Neural progenitor cell (in vitro differentiated cells): ENCODE measurements at regions not wholly inside any gene's neighbourhood (a gene's known extent, or its start where the extent isn't known, plus 50 kb on each side); places are given as distances from the start of the nearest gene placed in this dataset.

Experiments
- DNase-seq: peaks from one replicate; pipeline ENCODE4 v3.0.0-alpha.2; 2016; ENCODE audit warnings: low spot score
- H2AFZ ChIP-seq: fragments of 200-600 bp; sonication (generic); replicated peaks from 2 replicates; pipeline ENCODE4 v1.6.1; 2016; ENCODE audit warnings: antibody characterized with exemption
- H3F3A ChIP-seq: fragments of 200-600 bp; sonication (generic); 2 replicates; pipeline ENCODE4 v1.6.1; 2016; ENCODE audit warnings: antibody characterized with exemption, low read depth
- H3K27ac ChIP-seq: fragments of 200-600 bp; sonication (generic); 2 replicates; pipeline ENCODE4 v1.5.1; 2016; ENCODE audit warnings: mild to moderate bottlenecking
- H3K27me3 ChIP-seq: fragments of 200-600 bp; sonication (generic); 2 replicates; pipeline ENCODE4 v1.6.1; 2016; ENCODE audit warnings: mild to moderate bottlenecking, moderate library complexity
- H3K36me3 ChIP-seq: fragments of 200-600 bp; sonication (generic); 2 replicates; pipeline ENCODE4 v1.5.1; 2016
- H3K4me1 ChIP-seq: fragments of 200-600 bp; sonication (generic); 2 replicates; pipeline ENCODE4 v1.6.1; 2016; ENCODE audit warnings: mixed run types
- H3K4me2 ChIP-seq: fragments of 200-600 bp; sonication (generic); 2 replicates; pipeline ENCODE4 v1.6.1; 2016
- H3K4me3 ChIP-seq: fragments of 200-600 bp; sonication (generic); 2 replicates; pipeline ENCODE4 v1.5.1; 2016
- H3K79me2 ChIP-seq: fragments of 200-600 bp; sonication (generic); 2 replicates; pipeline ENCODE4 v1.6.1; 2016; ENCODE audit warnings: low read depth
- H3K9ac ChIP-seq: fragments of 200-600 bp; sonication (generic); 2 replicates; pipeline ENCODE4 v1.6.1; 2016
- H3K9me3 ChIP-seq: fragments of 200-600 bp; sonication (generic); 2 replicates; pipeline ENCODE4 v1.5.1; 2016; ENCODE audit warnings: low read depth
- H4K20me1 ChIP-seq: fragments of 200-600 bp; sonication (generic); 2 replicates; pipeline ENCODE4 v1.6.1; 2016; ENCODE audit warnings: low read depth
- H3K27ac Mint-ChIP-seq: 3 replicates; pipeline ENCODE4 v1.8.0; 2021; ENCODE audit warnings: mixed read lengths
- H3K27me3 Mint-ChIP-seq: 2 replicates; pipeline ENCODE4 v1.8.0; 2022; ENCODE audit warnings: low read depth, mild to moderate bottlenecking, inconsistent platforms, moderate library complexity, mixed read lengths; ENCODE audit not compliant: insufficient read depth
- H3K36me3 Mint-ChIP-seq: 3 replicates; pipeline ENCODE4 v1.8.0; 2021; ENCODE audit warnings: mixed read lengths
- H3K4me1 Mint-ChIP-seq: 3 replicates; pipeline ENCODE4 v1.8.0; 2021; ENCODE audit warnings: mixed read lengths
- H3K4me3 Mint-ChIP-seq: 3 replicates; pipeline ENCODE4 v1.8.0; 2021; ENCODE audit warnings: mild to moderate bottlenecking, moderate library complexity, mixed read lengths
- H3K9me3 Mint-ChIP-seq: 3 replicates; pipeline ENCODE4 v1.8.0; 2020; ENCODE audit warnings: mixed read lengths
- EZH2 ChIP-seq: fragments of 200-600 bp; sonication (generic); IDR thresholded peaks from 2 replicates; pipeline ENCODE4 v1.6.1; 2017; ENCODE audit warnings: antibody characterized with exemption, mild to moderate bottlenecking, moderate library complexity
- EZH2phosphoT487 ChIP-seq: fragments of 200-600 bp; sonication (generic); IDR thresholded peaks from 2 replicates; pipeline ENCODE4 v1.6.1; 2017; ENCODE audit warnings: antibody characterized with exemption
- TF ChIP-seq, protein P1 (sequence below): fragments of 200-600 bp; sonication (generic); IDR thresholded peaks from 2 replicates; pipeline ENCODE4 v1.5.1; 2017; ENCODE audit warnings: antibody characterized with exemption, mild to moderate bottlenecking

DNA sequence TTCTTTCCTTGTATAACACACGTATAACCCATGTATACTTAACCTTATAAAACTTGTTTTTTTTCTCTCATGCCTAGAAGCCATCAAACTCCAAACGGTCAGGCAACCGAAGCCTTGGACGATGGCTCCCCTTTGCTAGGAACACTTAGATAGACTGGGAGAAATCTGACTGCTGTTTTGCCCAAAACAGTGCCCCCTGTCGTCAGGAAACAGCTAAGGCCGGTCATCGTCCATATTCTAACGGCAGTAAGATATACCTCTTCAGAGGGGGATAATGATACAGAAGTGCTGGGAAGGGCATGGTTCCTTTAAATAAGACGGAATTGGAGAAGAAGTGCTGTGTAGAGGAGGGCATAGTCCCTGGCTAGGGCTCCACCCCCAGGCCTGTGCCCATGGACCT is 130.5 kb downstream of the SLC41A2 start:
- Histone ChIP-seq H3K27me3 (no peaks in the 10 kb centered on the region), H3K9ac (no peak overlapping the region), H2AFZ (no peak overlapping the region), H3K36me3 (no peaks in the 10 kb centered on the region), H4K20me1 (no peaks in the 10 kb centered on the region), H3F3A (no peaks in the 10 kb centered on the region), H3K4me2 (no peak overlapping the region), H3K79me2 (no peaks in the 10 kb centered on the region), H3K4me3 (no peak overlapping the region), H3K27ac (no peak overlapping the region), H3K4me1 (no peaks in the 10 kb centered on the region), H3K9me3 (no peaks in the 10 kb centered on the region)
- TF ChIP-seq EZH2phosphoT487, result no peak
- TF ChIP-seq, protein P1, sequence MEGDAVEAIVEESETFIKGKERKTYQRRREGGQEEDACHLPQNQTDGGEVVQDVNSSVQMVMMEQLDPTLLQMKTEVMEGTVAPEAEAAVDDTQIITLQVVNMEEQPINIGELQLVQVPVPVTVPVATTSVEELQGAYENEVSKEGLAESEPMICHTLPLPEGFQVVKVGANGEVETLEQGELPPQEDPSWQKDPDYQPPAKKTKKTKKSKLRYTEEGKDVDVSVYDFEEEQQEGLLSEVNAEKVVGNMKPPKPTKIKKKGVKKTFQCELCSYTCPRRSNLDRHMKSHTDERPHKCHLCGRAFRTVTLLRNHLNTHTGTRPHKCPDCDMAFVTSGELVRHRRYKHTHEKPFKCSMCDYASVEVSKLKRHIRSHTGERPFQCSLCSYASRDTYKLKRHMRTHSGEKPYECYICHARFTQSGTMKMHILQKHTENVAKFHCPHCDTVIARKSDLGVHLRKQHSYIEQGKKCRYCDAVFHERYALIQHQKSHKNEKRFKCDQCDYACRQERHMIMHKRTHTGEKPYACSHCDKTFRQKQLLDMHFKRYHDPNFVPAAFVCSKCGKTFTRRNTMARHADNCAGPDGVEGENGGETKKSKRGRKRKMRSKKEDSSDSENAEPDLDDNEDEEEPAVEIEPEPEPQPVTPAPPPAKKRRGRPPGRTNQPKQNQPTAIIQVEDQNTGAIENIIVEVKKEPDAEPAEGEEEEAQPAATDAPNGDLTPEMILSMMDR, result peak; percentile 63
- no peak for TF ChIP-seq EZH2
- H3K4me3 Mint-ChIP-seq, result no peak overlapping the region
- H3K4me1 Mint-ChIP-seq, result no peaks in the 10 kb centered on the region
- no peaks in the 10 kb centered on the region for H3K36me3 Mint-ChIP-seq
- peaks cover 4% of the 10 kb centered on the region for H3K9me3 Mint-ChIP-seq
- H3K27ac Mint-ChIP-seq, result no peak overlapping the region
- peak; percentile 29 for DNase-seq
- H3K27me3 Mint-ChIP-seq, result peaks cover 2% of the 10 kb centered on the region

DNA sequence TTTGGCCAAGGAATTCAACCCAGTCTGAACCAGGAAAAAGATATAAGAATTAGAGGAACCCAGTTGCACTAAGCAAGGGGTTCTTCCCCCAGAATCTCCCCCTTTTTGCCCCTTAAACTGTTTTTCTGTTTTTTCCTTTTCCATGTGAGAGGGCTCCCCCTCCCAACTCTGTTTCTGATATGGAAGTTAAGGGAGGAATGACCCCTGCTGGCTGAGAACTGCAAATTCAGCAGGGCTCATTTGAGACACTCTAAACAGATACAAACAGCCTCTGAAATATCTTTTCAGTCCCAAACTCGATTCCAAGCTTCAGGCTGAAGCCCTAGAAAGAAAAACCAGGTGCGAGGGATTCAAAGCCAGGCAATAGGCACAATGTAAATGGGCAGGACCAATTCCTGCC is 132.7 kb downstream of the SLC41A2 start:
- Histone ChIP-seq H2AFZ (no peak overlapping the region), H3K9ac (no peak overlapping the region), H3F3A (no peaks in the 10 kb centered on the region), H3K27ac (no peak overlapping the region), H4K20me1 (no peaks in the 10 kb centered on the region), H3K4me2 (no peak overlapping the region), H3K4me3 (no peak overlapping the region), H3K36me3 (no peaks in the 10 kb centered on the region), H3K79me2 (no peaks in the 10 kb centered on the region), H3K9me3 (no peaks in the 10 kb centered on the region), H3K4me1 (no peaks in the 10 kb centered on the region), H3K27me3 (no peaks in the 10 kb centered on the region)
- peaks cover 4% of the 10 kb centered on the region for H3K9me3 Mint-ChIP-seq
- H3K4me1 Mint-ChIP-seq, result no peaks in the 10 kb centered on the region
- no peak overlapping the region for H3K4me3 Mint-ChIP-seq
- peaks cover 2% of the 10 kb centered on the region for H3K27me3 Mint-ChIP-seq
- no peaks in the 10 kb centered on the region for H3K36me3 Mint-ChIP-seq
- no peak for TF ChIP-seq EZH2
- TF ChIP-seq, protein P1, result peak; percentile 38
- no peak for TF ChIP-seq EZH2phosphoT487
- peak; percentile 6 for DNase-seq
- H3K27ac Mint-ChIP-seq, result no peak overlapping the region

DNA sequence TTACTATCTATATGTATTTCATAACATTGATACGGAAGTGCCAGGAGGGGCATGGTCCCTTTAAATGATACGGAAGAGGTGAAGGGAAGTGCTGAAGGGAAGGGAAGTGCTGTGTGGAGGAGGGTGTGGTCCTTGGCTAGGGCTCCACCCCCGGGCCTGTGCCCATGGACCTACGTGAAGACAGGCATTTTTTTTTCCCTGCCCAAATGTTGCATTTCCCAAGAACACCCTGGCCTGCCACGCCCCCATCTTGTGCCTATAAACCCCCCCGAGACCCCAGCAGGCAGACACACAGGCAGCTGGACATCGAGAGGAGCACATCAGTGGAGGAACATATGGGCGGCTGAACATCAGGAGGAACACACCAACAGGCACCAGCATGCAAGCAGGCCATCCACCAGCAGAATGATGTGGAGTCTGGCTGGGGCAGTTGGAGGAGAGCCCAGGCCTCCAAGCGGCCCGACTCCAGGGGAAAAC is 134.1 kb downstream of the SLC41A2 start:
- Histone ChIP-seq H3K79me2 (no peaks in the 10 kb centered on the region), H3K36me3 (no peaks in the 10 kb centered on the region), H3K4me2 (no peak overlapping the region), H3K9me3 (no peaks in the 10 kb centered on the region), H2AFZ (no peak overlapping the region), H3K27me3 (no peaks in the 10 kb centered on the region), H3K27ac (no peak overlapping the region), H4K20me1 (no peaks in the 10 kb centered on the region), H3K4me1 (no peaks in the 10 kb centered on the region), H3K9ac (no peak overlapping the region), H3F3A (no peaks in the 10 kb centered on the region), H3K4me3 (no peak overlapping the region)
- peaks cover 7% of the 10 kb centered on the region for H3K9me3 Mint-ChIP-seq
- TF ChIP-seq EZH2 (no peak), EZH2phosphoT487 (no peak)
- TF ChIP-seq, protein P1, result no peak
- DNase-seq, result no peak
- no peak overlapping the region for H3K27ac Mint-ChIP-seq
- H3K4me3 Mint-ChIP-seq, result no peak overlapping the region
- no peaks in the 10 kb centered on the region for H3K36me3 Mint-ChIP-seq
- H3K4me1 Mint-ChIP-seq, result no peaks in the 10 kb centered on the region
- peaks cover 2% of the 10 kb centered on the region for H3K27me3 Mint-ChIP-seq
